ENCODE measurements at regions not wholly inside any gene's neighbourhood (a gene's known extent, or its start where the extent isn't known, plus 50 kb on each side); places are given as distances from the start of the nearest gene placed in this dataset.
A peak's percentile ranks its signal among the peaks of the same experiment; 100 is the strongest.

DNA sequence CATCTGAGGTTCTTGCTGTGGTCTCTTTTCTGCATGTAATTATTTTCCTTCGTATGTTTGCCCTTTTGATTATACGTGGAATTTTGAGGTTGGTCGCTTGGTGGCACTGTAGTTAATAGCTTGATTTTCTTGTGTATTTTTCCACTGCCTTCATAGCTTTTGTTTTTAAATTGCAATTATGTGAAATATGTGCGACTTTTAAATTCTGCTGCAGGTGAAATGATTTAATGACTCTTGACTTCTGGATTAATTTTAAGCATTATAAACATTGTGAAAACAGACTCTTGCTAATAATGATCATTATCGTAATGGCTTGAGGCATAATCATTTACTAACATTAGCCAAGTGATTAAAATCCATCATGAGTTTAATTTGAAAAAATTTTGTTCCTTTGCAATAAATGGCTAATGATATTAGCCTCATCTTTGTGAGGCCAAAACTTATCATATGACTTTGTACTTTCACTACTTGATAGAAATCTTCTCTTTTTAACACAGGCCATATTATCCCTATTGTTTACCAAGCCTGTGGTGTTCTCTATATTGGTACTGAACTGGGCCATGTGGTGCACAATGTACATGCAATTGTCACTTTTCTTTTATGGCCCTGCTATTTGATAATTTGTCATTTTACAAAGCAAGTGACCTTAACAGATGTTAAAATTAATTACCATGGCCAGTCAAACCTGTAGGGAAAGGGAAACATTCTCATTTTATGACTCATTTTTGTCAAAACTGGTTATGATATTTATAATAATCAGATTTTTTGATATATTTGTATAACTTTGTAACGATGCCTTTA lies 62.8 kb upstream of the NEUROD1 start:
- Histone ChIP-seq H2AFZ (peak overlapping the region; percentile 65), H3K4me2 (ENCODE audit: unreplicated experiment) (no peak overlapping the region), H3K27me3 (replicated peaks; ENCODE audit: insufficient read depth) (no peaks in the 10 kb centered on the region), H3K27ac (no peak overlapping the region), H3K4me3 (no peak overlapping the region), H3K36me3 (ENCODE audit: low read depth) (no peaks in the 10 kb centered on the region), H3K4me1 (ENCODE audit: insufficient read depth) (peaks cover 9% of the 10 kb centered on the region), H3K79me2 (ENCODE audit: insufficient read depth) (no peaks in the 10 kb centered on the region), H3K9ac (no peak overlapping the region), H3F3A (ENCODE audit: insufficient read depth) (no peaks in the 10 kb centered on the region), H3K9me3 (ENCODE audit: low read depth) (no peaks in the 10 kb centered on the region), H3K9me2 (ENCODE audit: insufficient read depth) (no peaks in the 10 kb centered on the region), H4K20me1 (ENCODE audit: insufficient read depth) (no peaks in the 10 kb centered on the region)
- DNase-seq: peak; percentile 74
- 24 to 27% methylated on average over 6 of the region's 6 CpGs for WGBS, 2 experiments (ENCODE audit: low coverage in 1 of 2, low lambda C conversion rate in 2 of 2, missing lambda C conversion rate in 2 of 2)
- in situ Hi-C loops (cut with MboI): loop anchor here (10.0 kb wide), 1 partner anchor 332 kb away; no protein-coding TSS in a partner anchor
- TF ChIP-seq EZH2phosphoT487 (IDR thresholded peaks at IDR 0.05; ENCODE audit: insufficient read depth, low read depth) (no peak), EZH2 (IDR thresholded peaks at IDR 0.05; ENCODE audit: insufficient read depth, poor library complexity, severe bottlenecking) (no peak)

DNA sequence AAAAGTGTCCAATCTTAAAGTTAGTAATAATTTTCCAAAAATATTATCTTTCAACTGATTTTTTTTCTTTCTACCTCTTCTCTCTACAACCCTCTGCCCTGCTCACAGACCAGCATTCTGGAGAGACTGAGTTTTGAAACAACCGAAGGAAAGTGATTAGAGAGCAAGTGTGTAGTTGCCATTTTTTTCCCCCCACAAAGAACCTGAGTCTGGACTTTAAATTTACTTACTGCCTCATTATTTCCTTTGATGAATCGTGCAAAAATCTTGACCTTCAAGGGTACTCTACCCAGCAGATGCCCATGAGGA lies 63.4 kb upstream of the NEUROD1 start:
- TF ChIP-seq EZH2 (IDR thresholded peaks at IDR 0.05; ENCODE audit: insufficient read depth, poor library complexity, severe bottlenecking) (no peak), EZH2phosphoT487 (IDR thresholded peaks at IDR 0.05; ENCODE audit: insufficient read depth, low read depth) (no peak)
- Histone ChIP-seq H2AFZ (no peak overlapping the region), H3K27ac (no peak overlapping the region), H3K4me1 (ENCODE audit: insufficient read depth) (peaks cover 9% of the 10 kb centered on the region), H3K9me3 (ENCODE audit: low read depth) (no peaks in the 10 kb centered on the region), H3K9ac (no peak overlapping the region), H3K9me2 (ENCODE audit: insufficient read depth) (no peaks in the 10 kb centered on the region), H3K79me2 (ENCODE audit: insufficient read depth) (no peaks in the 10 kb centered on the region), H3K4me3 (no peak overlapping the region), H3F3A (ENCODE audit: insufficient read depth) (no peaks in the 10 kb centered on the region), H3K4me2 (ENCODE audit: unreplicated experiment) (no peak overlapping the region), H3K36me3 (ENCODE audit: low read depth) (no peaks in the 10 kb centered on the region), H4K20me1 (ENCODE audit: insufficient read depth) (no peaks in the 10 kb centered on the region), H3K27me3 (replicated peaks; ENCODE audit: insufficient read depth) (no peaks in the 10 kb centered on the region)
- 93 to 96% methylated on average over 2 of the region's 2 CpGs for whole genome bisulfite sequencing, 2 experiments (ENCODE audit: low coverage in 1 of 2, low lambda C conversion rate in 2 of 2, missing lambda C conversion rate in 2 of 2)
- in situ Hi-C loops (cut with MboI): loop anchor here (10.0 kb wide), 1 partner anchor 331 kb away; no protein-coding TSS in a partner anchor
- no peak for DNase-seq

DNA sequence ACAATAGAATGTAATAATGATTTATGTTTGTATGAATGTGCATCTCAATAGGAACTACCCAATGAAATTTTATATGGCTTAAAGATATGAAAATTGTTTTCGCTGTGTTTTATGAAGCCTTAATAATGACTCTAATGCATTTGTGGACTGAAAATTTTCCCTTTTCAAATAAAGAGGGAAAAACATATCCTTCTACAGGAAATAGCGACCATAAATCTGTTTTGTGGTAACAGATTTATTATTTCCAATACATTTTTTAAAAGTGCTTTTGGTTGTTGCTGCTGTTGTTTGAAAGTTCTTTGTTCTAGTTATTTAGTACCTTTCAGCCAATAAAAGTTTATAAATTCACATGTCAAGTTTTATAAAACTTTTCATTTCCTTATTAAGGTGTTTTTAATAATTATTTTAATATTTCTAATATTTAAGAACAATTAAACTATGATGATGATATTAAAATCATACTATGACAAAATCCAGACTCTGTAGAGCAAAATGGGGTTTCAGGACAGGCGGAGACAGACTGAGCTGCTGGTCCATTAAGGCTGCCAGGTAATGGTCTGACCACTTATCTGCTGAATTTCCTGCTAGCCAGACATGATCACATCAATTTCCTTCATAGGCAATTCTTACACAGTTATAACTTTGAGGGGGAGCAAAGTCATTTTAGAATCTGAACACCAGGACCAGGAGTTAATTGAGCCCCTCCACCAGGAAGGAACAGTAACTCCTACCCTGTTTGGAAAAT lies 65.7 kb upstream of the NEUROD1 start:
- H3K4me2 ChIP-seq (ENCODE audit: unreplicated experiment): no peak overlapping the region
- H4K20me1 ChIP-seq (ENCODE audit: insufficient read depth): no peaks in the 10 kb centered on the region
- in situ Hi-C loops (cut with MboI): loop anchor here (10.0 kb wide), 1 partner anchor 329 kb away; no protein-coding TSS in a partner anchor
- no peak overlapping the region for H2AFZ ChIP-seq
- TF ChIP-seq EZH2phosphoT487 (IDR thresholded peaks at IDR 0.05; ENCODE audit: insufficient read depth, low read depth) (no peak), EZH2 (IDR thresholded peaks at IDR 0.05; ENCODE audit: insufficient read depth, poor library complexity, severe bottlenecking) (no peak)
- H3K9me2 ChIP-seq (ENCODE audit: insufficient read depth): no peaks in the 10 kb centered on the region
- H3K4me3 ChIP-seq: no peak overlapping the region
- no peaks in the 10 kb centered on the region for H3K27me3 ChIP-seq (replicated peaks; ENCODE audit: insufficient read depth)
- H3K27ac ChIP-seq: no peak overlapping the region
- no peaks in the 10 kb centered on the region for H3K36me3 ChIP-seq (ENCODE audit: low read depth)
- peaks cover 9% of the 10 kb centered on the region for H3K4me1 ChIP-seq (ENCODE audit: insufficient read depth)
- H3F3A ChIP-seq (ENCODE audit: insufficient read depth): no peaks in the 10 kb centered on the region
- no peaks in the 10 kb centered on the region for H3K79me2 ChIP-seq (ENCODE audit: insufficient read depth)
- DNase-seq: no peak
- no peaks in the 10 kb centered on the region for H3K9me3 ChIP-seq (ENCODE audit: low read depth)
- H3K9ac ChIP-seq: no peak overlapping the region
- 94% methylated on average over 3 of the region's 3 CpGs for WGBS, 2 experiments (ENCODE audit: low coverage in 1 of 2, low lambda C conversion rate in 2 of 2, missing lambda C conversion rate in 2 of 2)

DNA sequence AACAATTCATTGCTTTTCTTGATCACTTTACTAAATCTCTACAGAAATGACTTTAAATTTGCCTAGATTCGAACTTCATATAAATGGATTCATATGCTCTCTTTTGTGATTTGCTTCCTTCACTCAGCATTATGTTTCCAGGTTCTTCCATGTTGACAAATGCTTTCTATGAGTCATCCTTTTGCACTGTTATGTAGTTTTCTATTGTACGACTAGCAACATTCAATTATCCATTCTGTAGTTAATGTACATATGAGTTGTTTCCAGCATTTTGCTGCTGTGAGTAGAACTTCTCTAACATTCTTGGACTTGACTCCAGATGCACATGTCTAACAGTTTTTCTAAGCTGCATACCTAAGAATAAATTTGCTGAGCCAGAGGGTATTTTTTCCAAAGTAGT lies 66.5 kb upstream of the NEUROD1 start:
- H3K4me3 ChIP-seq: no peak overlapping the region
- H4K20me1 ChIP-seq (ENCODE audit: insufficient read depth): no peaks in the 10 kb centered on the region
- H3F3A ChIP-seq (ENCODE audit: insufficient read depth): no peaks in the 10 kb centered on the region
- in situ Hi-C loops (cut with MboI): loop anchor here (10.0 kb wide), 1 partner anchor 328 kb away; no protein-coding TSS in a partner anchor
- no peak overlapping the region for H3K9ac ChIP-seq
- no peaks in the 10 kb centered on the region for H3K27me3 ChIP-seq (replicated peaks; ENCODE audit: insufficient read depth)
- H3K9me3 ChIP-seq (ENCODE audit: low read depth): no peaks in the 10 kb centered on the region
- H3K27ac ChIP-seq: no peak overlapping the region
- H3K4me2 ChIP-seq (ENCODE audit: unreplicated experiment): no peak overlapping the region
- H3K4me1 ChIP-seq (ENCODE audit: insufficient read depth): peaks cover 5% of the 10 kb centered on the region
- no peaks in the 10 kb centered on the region for H3K9me2 ChIP-seq (ENCODE audit: insufficient read depth)
- 92 to 93% methylated on average over 2 of the region's 2 CpGs for WGBS, 2 experiments (ENCODE audit: low coverage in 1 of 2, low lambda C conversion rate in 2 of 2, missing lambda C conversion rate in 2 of 2)
- TF ChIP-seq EZH2phosphoT487 (IDR thresholded peaks at IDR 0.05; ENCODE audit: insufficient read depth, low read depth) (no peak), EZH2 (IDR thresholded peaks at IDR 0.05; ENCODE audit: insufficient read depth, poor library complexity, severe bottlenecking) (no peak)
- H2AFZ ChIP-seq: no peak overlapping the region
- peak; percentile 2 for DNase-seq
- H3K79me2 ChIP-seq (ENCODE audit: insufficient read depth): no peaks in the 10 kb centered on the region
- H3K36me3 ChIP-seq (ENCODE audit: low read depth): no peaks in the 10 kb centered on the region

All from GM23248 (cell line).